Neural cell (in vitro differentiated cells): ENCODE measurements at regions not wholly inside any gene's neighbourhood (a gene's known extent, or its start where the extent isn't known, plus 50 kb on each side); places are given as distances from the start of the nearest gene placed in this dataset.

ENCODE experiments used
- H2AFZ ChIP-seq: fragments of 200-600, 300-800 bp; sonication (generic), shearing (Covaris generic); 2 replicates; pipeline ENCODE4 v1.6.0; 2014; ENCODE audit warnings: low read depth, mild to moderate bottlenecking, antibody characterized with exemption, low read length, moderate library complexity
- H3F3A ChIP-seq: fragments of 200-600 bp; shearing (Covaris generic); 2 replicates; pipeline ENCODE4 v1.6.1; 2016; ENCODE audit warnings: mild to moderate bottlenecking, moderate library complexity, mixed read lengths, antibody characterized with exemption, low read length; ENCODE audit not compliant: insufficient read depth, poor library complexity, severe bottlenecking
- H3K27ac ChIP-seq: fragments of 200-600, 300-800 bp; sonication (generic), shearing (Covaris generic); 2 replicates; pipeline ENCODE4 v1.5.1; 2014; ENCODE audit warnings: mild to moderate bottlenecking, low read length, moderate library complexity
- H3K27me3 ChIP-seq: fragments of 300-800, 200-600 bp; sonication (generic), shearing (Covaris generic); 2 replicates; pipeline ENCODE4 v1.6.0; 2014; ENCODE audit warnings: mild to moderate bottlenecking, low read depth, low read length, moderate library complexity; ENCODE audit not compliant: insufficient read depth
- H3K36me3 ChIP-seq: fragments of 300-800, 200-600 bp; sonication (generic), shearing (Covaris generic); 2 replicates; pipeline ENCODE4 v1.5.1; 2014; ENCODE audit warnings: mild to moderate bottlenecking, antibody characterized with exemption, low read length, moderate library complexity; ENCODE audit not compliant: insufficient read depth
- H3K4me2 ChIP-seq: fragments of 300-800, 200-600 bp; sonication (generic), shearing (Covaris generic); 2 replicates; pipeline ENCODE4 v1.6.0; 2014; ENCODE audit warnings: mild to moderate bottlenecking, low read length
- H3K4me3 ChIP-seq: fragments of 300-800, 200-600 bp; sonication (generic), shearing (Covaris generic); 2 replicates; pipeline ENCODE4 v1.5.1; 2014; ENCODE audit warnings: mild to moderate bottlenecking, low read length, moderate library complexity
- H3K79me2 ChIP-seq: fragments of 200-600 bp; shearing (Covaris generic); replicated peaks from 2 replicates; pipeline ENCODE4 v1.6.0; 2014; ENCODE audit warnings: mild to moderate bottlenecking, low read length, moderate library complexity; ENCODE audit not compliant: insufficient read depth
- H3K9ac ChIP-seq: fragments of 300-800, 200-600 bp; sonication (generic), shearing (Covaris generic); 2 replicates; pipeline ENCODE4 v1.6.1; 2016; ENCODE audit warnings: mild to moderate bottlenecking, low read length, mixed read lengths
- H3K9me2 ChIP-seq: fragments of 200-600 bp; shearing (Covaris generic); 2 replicates; pipeline ENCODE4 v1.6.1; 2016; ENCODE audit warnings: mild to moderate bottlenecking, low read length, mixed read lengths; ENCODE audit not compliant: insufficient read depth
- H3K9me3 ChIP-seq: fragments of 200-600, 300-800 bp; sonication (generic), shearing (Covaris generic); 2 replicates; pipeline ENCODE4 v1.6.1; 2016; ENCODE audit warnings: mild to moderate bottlenecking, mixed run types, low read length, moderate library complexity, mixed read lengths
- H4K20me1 ChIP-seq: fragments of 200-600 bp; shearing (Covaris generic); 2 replicates; pipeline ENCODE4 v1.6.1; 2016; ENCODE audit warnings: mild to moderate bottlenecking, mixed run types; ENCODE audit not compliant: insufficient read depth
- EP300 ChIP-seq: fragments of 450-650 bp; conservative IDR thresholded peaks from 2 replicates; pipeline ENCODE4 v1.6.1; 2014; ENCODE audit warnings: antibody characterized with exemption, mild to moderate bottlenecking, moderate library complexity; ENCODE audit not compliant: poor library complexity, severe bottlenecking
- EZH2 ChIP-seq: fragments of 200-600, 300-800 bp; shearing (Covaris generic), sonication (generic); IDR thresholded peaks from 2 replicates; pipeline ENCODE4 v1.6.1; 2014; ENCODE audit warnings: antibody characterized with exemption, low read length, borderline replicate concordance, mild to moderate bottlenecking; ENCODE audit not compliant: insufficient read depth, poor library complexity, severe bottlenecking
- MXI1 ChIP-seq: fragments of 450-650 bp; conservative IDR thresholded peaks from 2 replicates; pipeline ENCODE4 v1.6.1; 2014; ENCODE audit warnings: antibody characterized with exemption, mild to moderate bottlenecking; ENCODE audit not compliant: poor library complexity, severe bottlenecking
- POLR2AphosphoS5 ChIP-seq: IDR thresholded peaks from 2 replicates; pipeline ENCODE4 v1.6.1; 2012
- RAD21 ChIP-seq: fragments of 450-650 bp; conservative IDR thresholded peaks from 2 replicates; pipeline ENCODE4 v1.6.1; 2014; ENCODE audit warnings: antibody characterized with exemption, mild to moderate bottlenecking, moderate library complexity
- SMC3 ChIP-seq: fragments of 450-650 bp; conservative IDR thresholded peaks from 2 replicates; pipeline ENCODE4 v1.6.1; 2014; ENCODE audit warnings: antibody characterized with exemption, mild to moderate bottlenecking, moderate library complexity; ENCODE audit not compliant: poor library complexity
- TAF1 ChIP-seq: IDR thresholded peaks from 2 replicates; pipeline ENCODE4 v1.6.1; 2012; ENCODE audit warnings: low read depth
- TF ChIP-seq, protein P1 (sequence below): fragments of 450-650 bp; IDR thresholded peaks from 2 replicates; pipeline ENCODE4 v1.5.1; 2014; ENCODE audit warnings: antibody characterized with exemption, mild to moderate bottlenecking, moderate library complexity; ENCODE audit not compliant: poor library complexity, severe bottlenecking
- TF ChIP-seq, protein P2 (sequence below): IDR thresholded peaks from 2 replicates; pipeline ENCODE4 v1.6.1; 2012; ENCODE audit warnings: borderline replicate concordance

DNA sequence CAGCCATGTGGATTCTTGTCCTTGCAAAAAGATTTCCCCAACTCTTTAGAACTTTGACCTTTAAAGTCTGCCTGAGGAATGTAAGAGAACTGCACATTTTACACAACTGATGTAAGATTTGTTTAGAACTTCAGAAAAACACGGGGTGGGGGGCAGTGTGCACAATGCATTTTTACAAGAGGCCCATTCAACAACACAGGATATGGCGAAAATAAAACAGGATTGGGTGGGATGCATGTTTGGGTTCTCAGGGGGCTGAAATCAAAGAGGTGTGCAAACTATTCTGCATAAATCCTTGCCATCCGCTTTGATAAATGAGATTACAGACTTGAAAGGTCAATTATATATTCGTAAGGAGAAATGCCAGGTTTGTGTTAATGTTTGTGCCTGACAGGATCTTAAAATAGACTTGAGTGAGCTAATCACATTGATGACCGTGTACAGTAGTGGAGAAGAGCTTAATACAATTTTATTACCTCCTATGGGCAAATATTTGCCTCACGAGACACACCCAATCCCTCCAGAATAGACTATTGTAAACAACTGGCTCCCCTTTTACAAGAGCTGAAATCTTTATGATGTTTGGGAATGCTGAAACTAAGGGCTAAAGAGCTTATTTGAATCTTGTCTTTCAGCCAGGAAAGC, 184.1 kb upstream of the LEF1 start:
- H2AFZ ChIP-seq: no peak overlapping the region
- no peaks in the 10 kb centered on the region for H4K20me1 ChIP-seq
- no peaks in the 10 kb centered on the region for H3K36me3 ChIP-seq
- no peak overlapping the region for H3K9ac ChIP-seq
- no peaks in the 10 kb centered on the region for H3K9me3 ChIP-seq
- no peak overlapping the region for H3K4me2 ChIP-seq
- no peaks in the 10 kb centered on the region for H3F3A ChIP-seq
- H3K4me3 ChIP-seq: no peak overlapping the region
- TF ChIP-seq RAD21: no peak
- TF ChIP-seq MXI1: no peak
- no peak for TF ChIP-seq EP300
- TF ChIP-seq TAF1: no peak
- no peak for TF ChIP-seq POLR2AphosphoS5
- TF ChIP-seq SMC3: no peak
- TF ChIP-seq, protein P1, sequence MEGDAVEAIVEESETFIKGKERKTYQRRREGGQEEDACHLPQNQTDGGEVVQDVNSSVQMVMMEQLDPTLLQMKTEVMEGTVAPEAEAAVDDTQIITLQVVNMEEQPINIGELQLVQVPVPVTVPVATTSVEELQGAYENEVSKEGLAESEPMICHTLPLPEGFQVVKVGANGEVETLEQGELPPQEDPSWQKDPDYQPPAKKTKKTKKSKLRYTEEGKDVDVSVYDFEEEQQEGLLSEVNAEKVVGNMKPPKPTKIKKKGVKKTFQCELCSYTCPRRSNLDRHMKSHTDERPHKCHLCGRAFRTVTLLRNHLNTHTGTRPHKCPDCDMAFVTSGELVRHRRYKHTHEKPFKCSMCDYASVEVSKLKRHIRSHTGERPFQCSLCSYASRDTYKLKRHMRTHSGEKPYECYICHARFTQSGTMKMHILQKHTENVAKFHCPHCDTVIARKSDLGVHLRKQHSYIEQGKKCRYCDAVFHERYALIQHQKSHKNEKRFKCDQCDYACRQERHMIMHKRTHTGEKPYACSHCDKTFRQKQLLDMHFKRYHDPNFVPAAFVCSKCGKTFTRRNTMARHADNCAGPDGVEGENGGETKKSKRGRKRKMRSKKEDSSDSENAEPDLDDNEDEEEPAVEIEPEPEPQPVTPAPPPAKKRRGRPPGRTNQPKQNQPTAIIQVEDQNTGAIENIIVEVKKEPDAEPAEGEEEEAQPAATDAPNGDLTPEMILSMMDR: no peak
- no peak for TF ChIP-seq EZH2
- TF ChIP-seq, protein P2, sequence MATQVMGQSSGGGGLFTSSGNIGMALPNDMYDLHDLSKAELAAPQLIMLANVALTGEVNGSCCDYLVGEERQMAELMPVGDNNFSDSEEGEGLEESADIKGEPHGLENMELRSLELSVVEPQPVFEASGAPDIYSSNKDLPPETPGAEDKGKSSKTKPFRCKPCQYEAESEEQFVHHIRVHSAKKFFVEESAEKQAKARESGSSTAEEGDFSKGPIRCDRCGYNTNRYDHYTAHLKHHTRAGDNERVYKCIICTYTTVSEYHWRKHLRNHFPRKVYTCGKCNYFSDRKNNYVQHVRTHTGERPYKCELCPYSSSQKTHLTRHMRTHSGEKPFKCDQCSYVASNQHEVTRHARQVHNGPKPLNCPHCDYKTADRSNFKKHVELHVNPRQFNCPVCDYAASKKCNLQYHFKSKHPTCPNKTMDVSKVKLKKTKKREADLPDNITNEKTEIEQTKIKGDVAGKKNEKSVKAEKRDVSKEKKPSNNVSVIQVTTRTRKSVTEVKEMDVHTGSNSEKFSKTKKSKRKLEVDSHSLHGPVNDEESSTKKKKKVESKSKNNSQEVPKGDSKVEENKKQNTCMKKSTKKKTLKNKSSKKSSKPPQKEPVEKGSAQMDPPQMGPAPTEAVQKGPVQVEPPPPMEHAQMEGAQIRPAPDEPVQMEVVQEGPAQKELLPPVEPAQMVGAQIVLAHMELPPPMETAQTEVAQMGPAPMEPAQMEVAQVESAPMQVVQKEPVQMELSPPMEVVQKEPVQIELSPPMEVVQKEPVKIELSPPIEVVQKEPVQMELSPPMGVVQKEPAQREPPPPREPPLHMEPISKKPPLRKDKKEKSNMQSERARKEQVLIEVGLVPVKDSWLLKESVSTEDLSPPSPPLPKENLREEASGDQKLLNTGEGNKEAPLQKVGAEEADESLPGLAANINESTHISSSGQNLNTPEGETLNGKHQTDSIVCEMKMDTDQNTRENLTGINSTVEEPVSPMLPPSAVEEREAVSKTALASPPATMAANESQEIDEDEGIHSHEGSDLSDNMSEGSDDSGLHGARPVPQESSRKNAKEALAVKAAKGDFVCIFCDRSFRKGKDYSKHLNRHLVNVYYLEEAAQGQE: no peak
- H3K79me2 ChIP-seq: no peaks in the 10 kb centered on the region
- no peaks in the 10 kb centered on the region for H3K9me2 ChIP-seq
- H3K27ac ChIP-seq: no peak overlapping the region
- no peaks in the 10 kb centered on the region for H3K27me3 ChIP-seq

DNA sequence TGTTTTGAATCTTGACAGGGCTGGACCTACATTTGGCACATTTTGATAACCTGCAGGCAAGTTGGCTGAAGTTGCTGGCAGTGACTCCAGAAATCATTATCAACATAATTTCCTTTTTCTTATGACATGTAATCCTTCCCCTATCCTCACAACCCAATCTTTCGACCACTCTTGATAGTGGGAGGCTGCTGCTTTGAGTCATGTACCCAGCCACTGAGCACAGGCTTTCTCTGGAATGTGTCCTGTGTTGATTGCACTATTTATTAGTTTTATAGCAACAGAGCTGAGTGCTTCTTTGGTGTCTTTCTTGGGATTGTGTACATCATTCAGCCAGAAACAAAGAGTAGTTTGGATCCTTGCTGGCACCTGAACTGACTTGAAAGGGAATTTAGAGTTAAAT, 183.1 kb upstream of the LEF1 start:
- no peaks in the 10 kb centered on the region for H3F3A ChIP-seq
- H3K4me2 ChIP-seq: no peak overlapping the region
- H2AFZ ChIP-seq: no peak overlapping the region
- TF ChIP-seq, protein P2: no peak
- no peak for TF ChIP-seq EZH2
- H3K27me3 ChIP-seq: no peaks in the 10 kb centered on the region
- no peaks in the 10 kb centered on the region for H3K9me3 ChIP-seq
- H4K20me1 ChIP-seq: no peaks in the 10 kb centered on the region
- H3K4me3 ChIP-seq: no peak overlapping the region
- no peaks in the 10 kb centered on the region for H3K79me2 ChIP-seq
- no peak overlapping the region for H3K27ac ChIP-seq
- H3K9me2 ChIP-seq: no peaks in the 10 kb centered on the region
- H3K9ac ChIP-seq: no peak overlapping the region
- H3K36me3 ChIP-seq: no peaks in the 10 kb centered on the region
